NCI-H187 treated with DMSO at 0.1 percent for 48 hours (cell line): ENCODE measurements at regions not wholly inside any gene's neighbourhood (a gene's known extent, or its start where the extent isn't known, plus 50 kb on each side); places are given as distances from the start of the nearest gene placed in this dataset.

ENCODE experiments used
- DNase-seq: peaks from one replicate; lab custom pipeline; 2025; lab: John Stamatoyannopoulos, UW

GRCh38 chr3:135867911-135868310 lies 97.6 kb upstream of the PPP2R3A start:
- no peak for DNase-seq

GRCh38 chr3:135868801-135869200 lies 96.7 kb upstream of the PPP2R3A start:
- DNase-seq = peak; percentile 31

GRCh38 chr3:135869439-135870105 lies 96.0 kb upstream of the PPP2R3A start:
- DNase-seq = no peak

GRCh38 chr3:135871311-135871710 lies 94.2 kb upstream of the PPP2R3A start:
- DNase-seq = no peak

GRCh38 chr3:135874035-135874434 lies 91.5 kb upstream of the PPP2R3A start:
- no peak for DNase-seq

- no peak for DNase-seq
Measured at GRCh38 chr3:135878501-135878900, 87.0 kb upstream of the PPP2R3A start.

GRCh38 chr3:135885885-135886284 lies 79.6 kb upstream of the PPP2R3A start:
- no peak for DNase-seq

GRCh38 chr3:135887220-135887619 lies 78.3 kb upstream of the PPP2R3A start:
- DNase-seq = no peak

GRCh38 chr3:135889443-135889842 lies 76.1 kb upstream of the PPP2R3A start:
- no peak for DNase-seq

GRCh38 chr3:135891121-135891520 lies 74.4 kb upstream of the PPP2R3A start:
- DNase-seq = no peak

GRCh38 chr3:135895106-135895733 lies 70.3 kb upstream of the PPP2R3A start:
- DNase-seq = peak; percentile 20

- DNase-seq = no peak
Measured at GRCh38 chr3:135895734-135896121, 69.8 kb upstream of the PPP2R3A start.

GRCh38 chr3:135896613-135897012 lies 68.9 kb upstream of the PPP2R3A start:
- no peak for DNase-seq

GRCh38 chr3:135897715-135898114 lies 67.8 kb upstream of the PPP2R3A start:
- DNase-seq = no peak

GRCh38 chr3:135898774-135899173 lies 66.8 kb upstream of the PPP2R3A start:
- no peak for DNase-seq

- DNase-seq = no peak
Measured at GRCh38 chr3:135905058-135905724, 60.3 kb upstream of the PPP2R3A start.

- DNase-seq = no peak
Measured at GRCh38 chr3:135907422-135908165, 57.9 kb upstream of the PPP2R3A start.

- no peak for DNase-seq
Measured at GRCh38 chr3:135908225-135908624, 57.3 kb upstream of the PPP2R3A start.

- no peak for DNase-seq
Measured at GRCh38 chr3:135908737-135909136, 56.8 kb upstream of the PPP2R3A start.

- DNase-seq = no peak
Measured at GRCh38 chr3:135911110-135911509, 54.4 kb upstream of the PPP2R3A start.

GRCh38 chr3:135915206-135915605 lies 50.3 kb upstream of the PPP2R3A start:
- DNase-seq = no peak
